ENCODE measurements at regions not wholly inside any gene's neighbourhood (a gene's known extent, or its start where the extent isn't known, plus 50 kb on each side); places are given as distances from the start of the nearest gene placed in this dataset.

GRCh38 chr5:158392753-158393152, 533.8 kb upstream of the CLINT1 start:
- ChIA-PET POLR2A (interaction anchor here (0.6 kb wide), 1 partner anchor 75 kb away, joined by 3 read pairs; no protein-coding TSS in a partner anchor), CTCF (no interaction called here)
- TF ChIP-seq, protein P1, sequence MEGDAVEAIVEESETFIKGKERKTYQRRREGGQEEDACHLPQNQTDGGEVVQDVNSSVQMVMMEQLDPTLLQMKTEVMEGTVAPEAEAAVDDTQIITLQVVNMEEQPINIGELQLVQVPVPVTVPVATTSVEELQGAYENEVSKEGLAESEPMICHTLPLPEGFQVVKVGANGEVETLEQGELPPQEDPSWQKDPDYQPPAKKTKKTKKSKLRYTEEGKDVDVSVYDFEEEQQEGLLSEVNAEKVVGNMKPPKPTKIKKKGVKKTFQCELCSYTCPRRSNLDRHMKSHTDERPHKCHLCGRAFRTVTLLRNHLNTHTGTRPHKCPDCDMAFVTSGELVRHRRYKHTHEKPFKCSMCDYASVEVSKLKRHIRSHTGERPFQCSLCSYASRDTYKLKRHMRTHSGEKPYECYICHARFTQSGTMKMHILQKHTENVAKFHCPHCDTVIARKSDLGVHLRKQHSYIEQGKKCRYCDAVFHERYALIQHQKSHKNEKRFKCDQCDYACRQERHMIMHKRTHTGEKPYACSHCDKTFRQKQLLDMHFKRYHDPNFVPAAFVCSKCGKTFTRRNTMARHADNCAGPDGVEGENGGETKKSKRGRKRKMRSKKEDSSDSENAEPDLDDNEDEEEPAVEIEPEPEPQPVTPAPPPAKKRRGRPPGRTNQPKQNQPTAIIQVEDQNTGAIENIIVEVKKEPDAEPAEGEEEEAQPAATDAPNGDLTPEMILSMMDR (IDR thresholded peaks at IDR 0.05; ENCODE audit: insufficient read depth, low read depth, low read length), result no peak
- H3K4me3 ChIP-seq (ENCODE audit: low read depth, low read length), result no peak overlapping the region
- no peak for DNase-seq (ENCODE audit: low read depth)
- no peaks in the 10 kb centered on the region for H3K27me3 ChIP-seq (ENCODE audit: control insufficient read depth, insufficient read depth, low read length)
- no peaks in the 10 kb centered on the region for H3K36me3 ChIP-seq (ENCODE audit: control insufficient read depth, insufficient read depth, low read length)

DNA sequence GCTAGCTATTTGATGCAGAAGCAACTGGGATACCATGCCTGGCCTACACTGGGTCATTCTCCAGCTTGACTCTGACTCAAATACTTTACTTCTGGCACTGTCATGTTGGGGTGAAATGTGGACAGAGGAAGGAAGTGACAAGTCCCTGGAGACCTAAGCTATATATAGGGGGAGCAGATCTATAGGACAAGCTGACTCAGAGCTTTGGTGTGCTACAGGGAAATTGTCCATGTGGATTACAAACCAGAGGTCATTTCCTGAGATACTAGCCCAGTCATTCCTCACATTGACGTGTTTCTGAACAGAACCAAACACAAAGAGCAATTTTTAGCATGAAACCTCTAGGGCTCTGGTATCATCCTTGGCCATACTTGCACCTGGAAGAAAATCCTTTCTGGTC, 531.6 kb upstream of the CLINT1 start:
- H3K4me3 ChIP-seq (ENCODE audit: low read depth, low read length), result no peak overlapping the region
- POLR2A ChIA-PET, result no interaction called here
- no peaks in the 10 kb centered on the region for H3K27me3 ChIP-seq (ENCODE audit: control insufficient read depth, insufficient read depth, low read length)
- no peak for DNase-seq (ENCODE audit: low read depth)
- TF ChIP-seq, protein P1 (IDR thresholded peaks at IDR 0.05; ENCODE audit: insufficient read depth, low read depth, low read length), result no peak
- CTCF ChIA-PET, result interaction anchor here (1.2 kb wide), 1 partner anchor 216 kb away, joined by 3 read pairs; no protein-coding TSS in a partner anchor
- no peaks in the 10 kb centered on the region for H3K36me3 ChIP-seq (ENCODE audit: control insufficient read depth, insufficient read depth, low read length)

DNA sequence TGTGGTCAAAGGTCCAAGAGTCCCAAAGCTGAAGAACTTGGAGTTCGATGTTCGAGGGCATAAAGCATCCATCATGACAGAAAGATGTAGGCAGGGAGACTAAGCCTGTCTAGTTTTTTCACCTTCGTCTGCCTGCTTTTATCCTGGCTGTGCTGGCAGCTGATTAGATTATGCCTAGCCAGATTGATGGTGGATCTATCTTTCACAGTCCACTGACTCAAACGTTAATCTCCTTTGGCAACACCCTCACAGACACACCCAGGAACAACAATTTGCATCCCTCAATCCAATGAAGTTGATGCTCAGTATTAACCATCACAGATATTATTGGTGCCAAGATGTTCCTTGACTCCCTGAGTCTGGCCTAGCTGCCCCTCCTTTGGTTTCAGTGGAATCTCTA, 530.8 kb upstream of the CLINT1 start:
- no peak for DNase-seq (ENCODE audit: low read depth)
- POLR2A ChIA-PET, result no interaction called here
- CTCF ChIA-PET, result interaction anchor here (0.8 to 1.2 kb wide), 2 partner anchors 18 to 215 kb away, joined by 3 read pairs; no protein-coding TSS in a partner anchor

GRCh38 chr5:158388021-158388420, 529.1 kb upstream of the CLINT1 start:
- no peak for DNase-seq (ENCODE audit: low read depth)
- no peak overlapping the region for H3K4me3 ChIP-seq (ENCODE audit: low read depth, low read length)
- TF ChIP-seq, protein P1 (IDR thresholded peaks at IDR 0.05; ENCODE audit: insufficient read depth, low read depth, low read length), result no peak
- H3K36me3 ChIP-seq (ENCODE audit: control insufficient read depth, insufficient read depth, low read length), result no peaks in the 10 kb centered on the region
- no peaks in the 10 kb centered on the region for H3K27me3 ChIP-seq (ENCODE audit: control insufficient read depth, insufficient read depth, low read length)
- ChIA-PET POLR2A (no interaction called here), CTCF (no interaction called here)

More for the DNA sequence above, 530.8 kb upstream of the CLINT1 start:
- no peaks in the 10 kb centered on the region for H3K36me3 ChIP-seq (ENCODE audit: control insufficient read depth, insufficient read depth, low read length)
- H3K4me3 ChIP-seq (ENCODE audit: low read depth, low read length), result no peak overlapping the region
- TF ChIP-seq, protein P1 (IDR thresholded peaks at IDR 0.05; ENCODE audit: insufficient read depth, low read depth, low read length), result no peak
- no peaks in the 10 kb centered on the region for H3K27me3 ChIP-seq (ENCODE audit: control insufficient read depth, insufficient read depth, low read length)

- Histone ChIP-seq H3K36me3 (ENCODE audit: control insufficient read depth, insufficient read depth, low read length) (no peaks in the 10 kb centered on the region), H3K4me3 (ENCODE audit: low read depth, low read length) (no peak overlapping the region), H3K27me3 (ENCODE audit: control insufficient read depth, insufficient read depth, low read length) (no peaks in the 10 kb centered on the region)
- TF ChIP-seq, protein P1 (IDR thresholded peaks at IDR 0.05; ENCODE audit: insufficient read depth, low read depth, low read length), result no peak
- no peak for DNase-seq (ENCODE audit: low read depth)
- ChIA-PET POLR2A (no interaction called here), CTCF (interaction anchor here (0.8 kb wide), 1 partner anchor 19 kb away, joined by 4 read pairs; no protein-coding TSS in a partner anchor)
These were observed 528.6 kb upstream of the CLINT1 start for GRCh38 chr5:158387499-158387898.
